Activated CD4-positive, CD25-positive, alpha-beta regulatory T cell treated with anti-CD3 and anti-CD28 coated beads, Interleukin-2, amount 50 U/mL, for 16 hours (primary cell): ENCODE measurements at regions not wholly inside any gene's neighbourhood (a gene's known extent, or its start where the extent isn't known, plus 50 kb on each side); places are given as distances from the start of the nearest gene placed in this dataset.

Experiments used
- DNase-seq: peaks from one replicate; pipeline ENCODE4 v3.0.0-alpha.2; 2020; ENCODE audit warnings: low read depth, low spot score

DNA sequence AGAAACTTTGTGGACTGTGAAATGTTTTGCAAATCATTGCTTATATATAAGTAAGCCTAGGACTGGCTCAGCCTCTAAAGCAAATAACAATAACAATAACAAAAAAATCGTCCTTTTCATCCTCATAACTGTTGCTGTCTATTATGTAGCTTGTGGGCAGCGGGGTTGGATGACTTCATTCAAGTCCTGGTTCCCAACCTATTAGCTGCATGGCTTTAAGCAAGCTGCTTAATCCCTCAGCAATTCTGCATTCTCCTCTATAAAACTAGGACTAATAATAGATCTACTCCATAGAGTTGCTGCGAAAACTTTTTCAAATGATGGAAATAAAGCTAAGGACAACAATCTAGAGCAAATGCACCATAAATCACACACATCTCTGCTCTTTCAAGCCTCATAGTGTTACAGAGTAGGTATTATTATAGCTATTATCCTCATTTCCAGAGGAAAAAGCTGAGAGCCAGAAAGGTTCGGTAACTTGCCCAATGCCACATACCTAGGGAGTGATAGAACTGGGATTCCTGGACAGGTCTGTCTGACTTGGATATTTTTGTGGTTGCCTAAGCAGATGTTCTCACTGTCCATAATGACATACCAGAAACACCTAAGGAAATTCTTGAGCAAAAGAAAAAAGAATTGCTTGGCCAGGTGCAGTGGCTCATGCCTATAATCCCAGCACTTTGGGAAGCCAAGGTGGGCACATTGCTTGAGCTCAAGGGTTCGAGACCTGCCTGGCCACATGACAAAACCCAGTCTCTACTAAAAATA, 98.8 kb upstream of the ADRA1B start:
- no peak for DNase-seq

GRCh38 chr5:159819591-159820411, 96.5 kb upstream of the ADRA1B start:
- DNase-seq = no peak

DNA sequence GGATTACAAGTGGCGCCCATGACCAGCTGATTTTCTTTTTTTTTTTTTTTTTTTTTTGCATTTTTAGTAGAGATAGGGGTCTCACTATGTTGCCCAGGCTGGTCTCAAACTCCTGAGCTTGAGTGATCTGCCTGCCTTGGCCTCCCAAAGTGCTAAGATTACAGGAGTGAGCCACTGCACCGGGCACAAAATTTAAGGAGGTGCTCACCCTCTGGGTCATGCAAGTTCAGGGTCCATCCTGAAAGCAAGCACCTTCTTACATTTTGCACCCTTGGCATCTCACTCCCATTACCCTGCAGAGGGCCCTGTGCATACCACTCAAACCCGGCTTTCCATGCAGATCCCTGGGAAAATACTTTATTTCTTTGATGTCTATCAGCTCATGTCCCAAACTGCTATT, 95.6 kb upstream of the ADRA1B start:
- no peak for DNase-seq

- DNase-seq = no peak
Measured at GRCh38 chr5:159821461-159821940, 94.8 kb upstream of the ADRA1B start.

GRCh38 chr5:159824188-159825161, 91.8 kb upstream of the ADRA1B start:
- no peak for DNase-seq

- DNase-seq = no peak
Measured at GRCh38 chr5:159825551-159826051, 90.7 kb upstream of the ADRA1B start.

DNA sequence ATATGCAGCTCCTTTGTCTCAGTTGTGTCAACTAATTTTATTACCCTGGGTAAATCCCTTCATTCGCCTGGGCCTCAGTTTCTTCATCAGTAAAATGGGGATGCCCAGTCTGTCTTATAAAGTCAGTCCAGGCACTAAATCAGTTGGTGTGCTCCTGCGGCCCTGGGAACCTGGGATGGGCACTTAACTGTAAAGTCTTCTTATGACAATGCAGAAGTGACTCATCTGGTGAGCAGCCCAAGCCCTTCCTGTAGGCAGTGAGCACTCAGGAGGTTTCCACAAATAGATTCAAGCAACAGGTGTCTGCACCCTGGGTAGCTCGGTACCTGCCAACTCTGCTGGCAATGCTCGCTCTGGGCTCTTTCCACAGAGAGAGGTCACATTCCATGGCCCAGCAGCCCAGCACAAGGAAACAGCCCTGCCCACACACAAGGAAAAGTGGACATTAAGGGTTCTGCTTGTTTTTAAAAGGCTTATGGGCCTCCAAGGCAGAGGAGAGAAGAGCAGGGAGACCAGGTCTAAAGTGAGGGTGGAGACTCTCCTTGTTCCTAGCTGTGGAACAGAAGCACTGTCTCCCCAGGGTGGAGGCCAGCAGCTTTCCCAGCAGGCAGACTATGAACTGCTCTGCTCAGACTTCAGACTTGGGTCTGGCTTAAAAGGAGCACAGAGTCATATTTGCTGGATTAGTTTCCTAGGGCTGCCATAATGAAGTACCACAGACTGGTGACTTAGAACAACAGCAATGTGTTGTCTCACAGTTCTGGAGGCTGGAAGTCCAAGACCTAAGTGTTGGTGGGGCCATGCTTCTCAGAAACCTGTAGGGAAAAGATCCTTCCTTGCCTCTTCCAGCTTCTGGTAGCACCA, 89.7 kb upstream of the ADRA1B start:
- DNase-seq = no peak

DNA sequence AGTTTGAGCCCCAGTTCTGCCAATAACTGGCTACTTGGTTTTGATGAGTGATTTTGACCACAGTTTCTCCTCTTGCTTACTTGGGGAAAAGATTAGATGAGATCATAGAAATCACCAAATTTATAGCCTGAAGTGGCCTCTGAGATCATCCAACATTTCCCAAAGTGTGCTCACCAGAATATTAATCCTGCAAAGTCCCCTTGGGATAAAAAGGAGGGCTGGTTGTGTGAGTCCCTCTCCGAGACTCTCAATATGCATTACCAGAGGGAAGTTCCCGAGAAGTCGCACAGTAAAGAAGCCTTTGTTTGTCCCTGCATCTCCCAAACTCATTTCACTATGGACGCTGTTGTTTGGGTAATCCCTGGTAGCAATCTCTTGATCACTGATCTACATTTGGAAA, 88.4 kb upstream of the ADRA1B start:
- DNase-seq = no peak

GRCh38 chr5:159832073-159832472, 84.2 kb upstream of the ADRA1B start:
- no peak for DNase-seq

- DNase-seq = no peak
Measured at GRCh38 chr5:159833088-159833487, 83.2 kb upstream of the ADRA1B start.

DNA sequence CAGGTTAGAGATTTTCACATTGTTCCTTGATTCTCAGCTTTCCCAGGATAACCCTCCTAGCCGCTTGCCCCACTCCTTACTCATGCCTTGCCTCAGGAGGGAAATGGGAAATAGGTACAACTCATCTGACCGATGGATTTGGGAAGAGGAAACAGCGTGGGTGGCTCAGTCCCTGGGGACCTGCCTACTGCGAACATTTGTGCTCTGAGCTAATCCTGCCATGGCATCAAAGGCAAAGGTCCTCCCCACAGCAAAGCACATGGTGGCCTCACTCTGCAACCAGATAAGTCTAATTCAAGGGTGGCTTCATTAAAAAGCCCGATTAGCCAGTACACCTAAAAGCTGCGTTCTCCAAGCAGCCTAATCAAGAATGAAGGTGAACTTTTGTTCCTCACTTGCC, 82.4 kb upstream of the ADRA1B start:
- no peak for DNase-seq

DNA sequence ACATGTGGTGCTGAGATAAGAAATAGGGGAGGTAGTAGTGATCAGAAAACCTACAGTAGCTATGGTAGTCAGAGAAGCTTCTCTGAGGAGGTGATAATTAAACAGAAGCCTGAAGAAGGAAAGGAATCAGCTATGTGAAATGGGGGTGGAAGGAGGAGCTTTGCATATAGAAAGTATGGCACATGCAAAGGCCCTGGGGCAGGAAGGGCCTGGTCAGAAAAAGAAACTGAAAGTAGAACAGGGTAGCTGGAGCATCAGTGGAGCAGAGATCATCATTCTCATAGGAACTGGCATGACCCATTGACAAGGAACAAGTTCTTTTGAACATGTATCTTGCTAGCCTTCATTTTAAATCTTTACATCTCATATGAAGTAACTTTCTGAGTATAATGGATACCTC, 80.7 kb upstream of the ADRA1B start:
- DNase-seq = no peak

DNA sequence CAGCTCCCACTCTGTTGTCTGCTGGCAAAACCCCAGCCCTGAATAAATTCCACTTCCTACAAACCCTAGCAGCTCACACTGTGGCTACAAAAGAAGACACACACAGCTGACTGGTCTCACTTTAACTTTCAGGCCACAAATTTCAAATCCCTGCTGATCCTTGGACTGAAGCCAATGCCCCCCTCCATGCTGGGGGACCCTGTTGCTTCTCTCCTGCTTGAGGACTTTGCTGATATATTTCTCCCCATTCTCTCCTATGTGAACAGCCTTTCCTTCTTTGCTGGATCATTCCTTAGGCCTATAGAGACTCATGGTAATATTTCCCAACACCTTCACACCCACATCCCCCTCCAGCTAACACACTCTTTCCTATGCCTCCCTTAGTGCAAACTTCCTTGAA, 79.6 kb upstream of the ADRA1B start:
- DNase-seq = no peak

GRCh38 chr5:159837860-159838259, 78.4 kb upstream of the ADRA1B start:
- DNase-seq = no peak

DNA sequence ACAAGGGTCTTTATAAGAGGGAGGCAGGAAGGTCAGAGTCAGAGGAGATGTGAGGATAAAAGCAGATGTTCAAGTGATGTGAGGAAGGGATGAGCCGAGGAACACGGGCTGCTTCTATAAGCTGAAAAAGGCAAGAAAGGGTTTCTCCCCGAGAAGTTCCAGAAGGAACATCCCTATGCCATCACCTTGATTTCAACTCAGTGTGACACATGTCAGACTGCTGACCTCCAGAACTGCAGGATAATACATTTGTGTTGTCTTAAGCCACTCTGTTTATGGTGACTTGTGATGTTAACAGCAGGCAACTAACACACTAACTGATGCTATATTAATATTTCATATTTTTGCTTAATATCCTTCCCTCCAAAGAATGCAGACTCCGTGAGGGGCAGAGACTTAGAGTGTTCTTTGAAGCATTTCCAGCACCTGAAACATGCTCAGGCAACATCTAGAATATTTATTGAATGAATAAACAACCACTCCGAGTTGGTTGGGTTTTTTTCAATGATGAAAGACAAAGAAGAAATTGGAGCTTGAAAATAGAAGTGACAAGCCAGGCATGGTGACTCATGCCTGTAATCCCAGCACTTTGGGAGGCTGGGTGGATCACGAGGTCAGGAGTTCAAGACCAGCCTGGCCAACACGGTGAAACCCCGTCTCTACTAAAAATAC, 77.6 kb upstream of the ADRA1B start:
- no peak for DNase-seq

- no peak for DNase-seq
Measured at GRCh38 chr5:159844267-159845121, 71.8 kb upstream of the ADRA1B start.

DNA sequence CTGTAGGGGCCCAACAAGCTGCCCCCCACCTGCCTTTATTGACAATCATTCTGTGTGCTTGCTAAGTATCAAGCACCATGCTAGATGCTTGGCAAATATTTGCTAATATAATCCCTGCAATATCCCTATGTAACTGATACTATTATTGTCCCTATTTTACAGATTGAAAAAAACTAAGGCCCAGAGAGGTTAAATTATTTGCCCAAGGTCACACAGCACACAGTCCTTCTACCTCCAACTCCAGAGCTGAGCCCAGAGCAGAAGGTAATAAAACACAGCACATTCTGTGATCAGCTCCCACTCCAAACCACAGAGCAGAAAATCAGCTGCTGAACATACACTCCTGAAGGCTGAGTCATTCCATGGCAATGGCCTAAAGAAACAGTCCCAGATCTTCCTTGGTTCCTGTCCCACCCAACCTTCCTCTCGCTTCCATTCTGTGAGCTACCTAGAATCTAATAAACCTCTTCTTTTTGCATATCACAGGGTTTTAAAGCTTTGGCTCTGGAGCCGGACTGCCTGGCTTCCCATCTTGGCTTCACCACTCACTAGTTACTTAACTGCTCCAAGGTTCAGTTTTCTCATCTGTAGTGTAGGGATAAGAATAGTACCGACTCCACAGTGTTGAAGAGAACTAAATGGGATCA, 66.7 kb upstream of the ADRA1B start:
- DNase-seq = no peak

DNA sequence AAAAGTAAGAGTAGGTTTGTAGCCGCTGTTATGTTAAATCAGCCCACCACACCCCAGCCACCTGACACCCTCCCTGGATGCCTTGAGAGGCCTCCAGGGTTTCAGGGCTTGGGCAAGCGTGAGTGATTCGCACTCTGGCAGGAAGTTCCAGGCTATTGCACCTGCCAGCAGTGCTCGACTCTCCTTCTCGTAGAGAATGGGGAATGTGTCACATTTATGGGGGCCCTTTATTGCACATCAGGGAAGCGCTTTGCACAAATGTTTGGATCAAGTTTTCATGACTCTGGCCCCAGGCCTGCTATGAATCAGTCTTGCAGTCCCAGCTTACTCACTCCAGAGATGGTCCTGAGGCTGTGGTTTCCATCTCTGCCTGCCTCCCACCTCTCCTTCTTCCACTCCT, 66.1 kb upstream of the ADRA1B start:
- DNase-seq = no peak

GRCh38 chr5:159851053-159851452, 65.2 kb upstream of the ADRA1B start:
- DNase-seq = no peak
